B cell (primary cell): ENCODE measurements at regions not wholly inside any gene's neighbourhood (a gene's known extent, or its start where the extent isn't known, plus 50 kb on each side); places are given as distances from the start of the nearest gene placed in this dataset.

Experiments used
- ATAC-seq: fragments of 200-7000 bp; cut with Tn5 transposase; one replicate; pipeline ENCODE4 v1.10.0; 2021; ENCODE audit warnings: low read depth, mild to moderate bottlenecking, moderate number of reproducible peaks, moderate library complexity
- CTCF ChIA-PET: fragments of 350-600 bp; sonication (Branson Sonifier 250); formaldehyde crosslinking; loops from one replicate; lab custom pipeline; 2021; ENCODE audit warnings: antibody characterized with exemption, inconsistent platforms; lab: Charles Lee
- POLR2A ChIA-PET: fragments of 350-600 bp; sonication (Branson Sonifier 250); formaldehyde crosslinking; loops from one replicate; lab custom pipeline; 2021; ENCODE audit warnings: antibody characterized with exemption; lab: Charles Lee
- DNase-seq: peaks from one replicate; pipeline ENCODE4 v3.0.0; 2013
- H2AFZ ChIP-seq: 2 replicates; pipeline ENCODE4 v1.6.1; 2012; ENCODE audit warnings: mild to moderate bottlenecking, low read depth, low read length; ENCODE audit not compliant: insufficient read depth, poor library complexity, severe bottlenecking
- H3K27ac ChIP-seq, 2 donors: 1 replicate in 1 of 2; 2 replicates in 1 of 2; pipeline ENCODE4 v1.5.1; 2012 to 2013; ENCODE audit warnings: low read length in 2 of 2, mild to moderate bottlenecking in 2 of 2, moderate library complexity in 1 of 2
- H3K27me3 ChIP-seq, 4 experiments: fragments of 200-600 bp in 1 of 4; sonication (generic) in 1 of 4; replicated peaks in 1 of 4; 1 replicate in 2 of 4; 2 replicates in 2 of 4; pipeline versions ENCODE4 v1.6.1 to v1.7.0; 2013 to 2016; ENCODE audit warnings: low read length in 3 of 4, mild to moderate bottlenecking in 2 of 4, mixed read lengths in 1 of 4, moderate library complexity in 1 of 4; ENCODE audit not compliant: insufficient read depth in 4 of 4, control insufficient read depth in 3 of 4; ENCODE audit errors: control extremely low read depth in 1 of 4
- H3K36me3 ChIP-seq, 2 experiments: replicated peaks in 1 of 2; 1 replicate in 1 of 2; 2 replicates in 1 of 2; pipeline versions ENCODE4 v1.6.1 to v1.7.1; 2013; ENCODE audit warnings: low read length in 1 of 2; ENCODE audit not compliant: insufficient read depth in 2 of 2, control insufficient read depth in 1 of 2; ENCODE audit errors: control extremely low read depth in 1 of 2, extremely low read depth in 1 of 2
- H3K4me1 ChIP-seq, 2 donors: fragments of 200-600 bp in 1 of 2; sonication (generic) in 1 of 2; 1 replicate in 1 of 2; 2 replicates in 1 of 2; pipeline versions ENCODE4 v1.5.1 to v1.6.1; 2013 to 2017; ENCODE audit warnings: low read length in 2 of 2; ENCODE audit not compliant: control insufficient read depth in 2 of 2, insufficient read depth in 2 of 2
- H3K4me2 ChIP-seq: replicated peaks from 2 replicates; pipeline ENCODE3; 2012; ENCODE audit warnings: mild to moderate bottlenecking, low read depth, low read length; ENCODE audit not compliant: poor library complexity, severe bottlenecking
- H3K4me3 ChIP-seq, 5 experiments: fragments of 200-600 bp in 1 of 5; sonication (generic) in 1 of 5; 1 replicate in 3 of 5; 2 replicates in 2 of 5; pipeline versions ENCODE4 v1.5.1 to v1.7.0; 2011 to 2016; ENCODE audit warnings: low read length in 4 of 5, mild to moderate bottlenecking in 4 of 5, low read depth in 2 of 5, control low read depth in 1 of 5, moderate library complexity in 1 of 5; ENCODE audit not compliant: insufficient read depth in 1 of 5; ENCODE audit errors: control extremely low read depth in 1 of 5, extremely low read depth in 1 of 5
- H3K79me2 ChIP-seq: fragments of 200-600 bp; sonication (generic); one replicate; pipeline ENCODE4 v1.6.0; 2016; ENCODE audit warnings: low read length; ENCODE audit not compliant: control insufficient read depth, insufficient read depth
- H3K9ac ChIP-seq: fragments of 200-600 bp; sonication (generic); 2 replicates; pipeline ENCODE4 v1.6.1; 2017; ENCODE audit warnings: mild to moderate bottlenecking, low read length, moderate library complexity
- H3K9me3 ChIP-seq, 3 donors: one replicate each; pipeline versions ENCODE4 v1.6.1 to v1.7.1; 2013; ENCODE audit warnings: low read length in 2 of 3; ENCODE audit not compliant: control insufficient read depth in 2 of 3, insufficient read depth in 1 of 3; ENCODE audit errors: control extremely low read depth in 1 of 3
- H4K20me1 ChIP-seq: 2 replicates; pipeline ENCODE4 v1.6.0; 2012; ENCODE audit warnings: mild to moderate bottlenecking, low read length; ENCODE audit not compliant: insufficient read depth, control insufficient read depth, poor library complexity, severe bottlenecking
- H3K27ac Mint-ChIP-seq: one replicate; pipeline ENCODE4 v1.8.0; 2021; ENCODE audit warnings: mixed read lengths
- H3K27me3 Mint-ChIP-seq: one replicate; pipeline ENCODE4 v1.8.0; 2021; ENCODE audit warnings: mixed read lengths
- H3K4me1 Mint-ChIP-seq: one replicate; pipeline ENCODE4 v1.8.0; 2021; ENCODE audit warnings: mixed read lengths
- H3K4me3 Mint-ChIP-seq: one replicate; pipeline ENCODE4 v1.8.0; 2021; ENCODE audit warnings: mixed read lengths
- H3K9me3 Mint-ChIP-seq: one replicate; pipeline ENCODE4 v1.8.0; 2022; ENCODE audit warnings: mixed read lengths; ENCODE audit not compliant: insufficient read depth
- CTCF ChIP-seq: fragments of 200-600 bp; IDR thresholded peaks from one replicate; pipeline ENCODE4 v1.8.0; 2022; ENCODE audit warnings: antibody characterized with exemption, mild to moderate bottlenecking
- EZH2 ChIP-seq: IDR thresholded peaks from 2 replicates; pipeline ENCODE4 v1.6.1; 2012; ENCODE audit warnings: borderline replicate concordance, low read depth, mild to moderate bottlenecking, moderate library complexity, low read length; ENCODE audit not compliant: insufficient read depth, poor library complexity, severe bottlenecking
- WGBS: methylation state at CpG from one replicate; pipeline ENCODE4 v1.1.5; 2013; ENCODE audit warnings: missing lambda C conversion rate; ENCODE audit not compliant: insufficient coverage; 5-methylcytosine and 5-hydroxymethylcytosine counted together
- intact Hi-C: fragments of 100-400 bp; cut with micrococcal nuclease; formaldehyde crosslinking; loops from one replicate; pipeline ENCODE4 v1.10.0; 2022

- TF ChIP-seq EZH2 (no peak), CTCF (no peak)
- Histone ChIP-seq H3K36me3 (no peaks in the 10 kb centered on the region), H3K27ac (no peak overlapping the region), H2AFZ (no peak overlapping the region), H4K20me1 (no peaks in the 10 kb centered on the region), H3K4me1 (no peaks in the 10 kb centered on the region), H3K9me3 (no peaks in the 10 kb centered on the region), H3K79me2 (no peaks in the 10 kb centered on the region), H3K9ac (no peak overlapping the region), H3K4me2 (no peak overlapping the region), H3K27me3 (no peaks in the 10 kb centered on the region), H3K4me3 (no peak overlapping the region)
- no peak overlapping the region for H3K27ac Mint-ChIP-seq
- 95% methylated on average over 5 of the region's 6 CpGs for WGBS
- ATAC-seq (no peak), DNase-seq (no peak)
- ChIA-PET POLR2A (no interaction called here), CTCF (no interaction called here)
- H3K4me3 Mint-ChIP-seq: no peak overlapping the region
- H3K9me3 Mint-ChIP-seq: no peaks in the 10 kb centered on the region
- no peaks in the 10 kb centered on the region for H3K4me1 Mint-ChIP-seq
- intact Hi-C loops: no loop called here
- peaks cover 7% of the 10 kb centered on the region for H3K27me3 Mint-ChIP-seq
These were observed 454.1 kb downstream of the ARHGEF28 start for GRCh38 chr5:74079971-74080556.

GRCh38 chr5:74075501-74076484, 449.8 kb downstream of the ARHGEF28 start:
- H3K27me3 ChIP-seq: no peaks in the 10 kb centered on the region
- H3K27me3 Mint-ChIP-seq: peaks cover 4% of the 10 kb centered on the region
- POLR2A ChIA-PET: no interaction called here
- ATAC-seq: no peak
- no peak for DNase-seq
- no peaks in the 10 kb centered on the region for H3K9me3 Mint-ChIP-seq
- no peaks in the 10 kb centered on the region for H3K4me1 ChIP-seq
- CTCF ChIA-PET: no interaction called here
- no peak overlapping the region for H3K27ac Mint-ChIP-seq
- H4K20me1 ChIP-seq: no peaks in the 10 kb centered on the region
- TF ChIP-seq CTCF (no peak), EZH2 (no peak)
- no peaks in the 10 kb centered on the region for H3K36me3 ChIP-seq
- H3K4me1 Mint-ChIP-seq: no peaks in the 10 kb centered on the region
- no peak overlapping the region for H3K9ac ChIP-seq
- H2AFZ ChIP-seq: no peak overlapping the region
- no peaks in the 10 kb centered on the region for H3K79me2 ChIP-seq
- no peak overlapping the region for H3K4me3 Mint-ChIP-seq
- no peak overlapping the region for H3K4me3 ChIP-seq
- H3K9me3 ChIP-seq: no peaks in the 10 kb centered on the region
- H3K4me2 ChIP-seq: no peak overlapping the region
- H3K27ac ChIP-seq: no peak overlapping the region
- WGBS: 93% methylated on average over 5 of the region's 7 CpGs
- intact Hi-C loops: no loop called here
